ENCODE measurements at regions not wholly inside any gene's neighbourhood (a gene's known extent, or its start where the extent isn't known, plus 50 kb on each side); places are given as distances from the start of the nearest gene placed in this dataset.

- Histone ChIP-seq H3K9me3 (replicated peaks; ENCODE audit: control insufficient read depth, insufficient read depth, low read length) (no peaks in the 10 kb centered on the region), H3K27me3 (ENCODE audit: control insufficient read depth in 2 of 2, insufficient read depth in 2 of 2, low read length in 2 of 2) (no peaks in the 10 kb centered on the region), H3K36me3 (ENCODE audit: control insufficient read depth in 2 of 2, extremely low read depth in 1 of 2, insufficient read depth in 2 of 2, low read length in 2 of 2) (no peaks in the 10 kb centered on the region), H3K27ac (ENCODE audit: insufficient read depth, low read depth, low read length) (no peak overlapping the region), H3K9ac (replicated peaks; ENCODE audit: extremely low read depth, insufficient read depth, low read length) (no peak overlapping the region), H3K4me2 (ENCODE audit: insufficient read depth, low read length) (no peak overlapping the region), H2AFZ (ENCODE audit: low read depth, low read length) (no peak overlapping the region), H3K9me1 (replicated peaks; ENCODE audit: control insufficient read depth, extremely low read depth, insufficient read depth, low read length) (no peaks in the 10 kb centered on the region), H3K4me3 (replicated peaks in 1 of 3; ENCODE audit: insufficient read depth in 1 of 3, low read depth in 1 of 3, low read length in 3 of 3) (no peak overlapping the region), H3K4me1 (ENCODE audit: control insufficient read depth, extremely low read depth, insufficient read depth, low read length) (no peaks in the 10 kb centered on the region), H3K79me2 (ENCODE audit: control insufficient read depth, insufficient read depth, low read length) (no peaks in the 10 kb centered on the region), H4K20me1 (replicated peaks; ENCODE audit: control insufficient read depth, extremely low read depth, insufficient read depth, low read length) (no peaks in the 10 kb centered on the region)
- FAIRE-seq (no peak), DNase-seq (ENCODE audit: low read depth, low spot score) (no peak)
- dilution Hi-C loops (cut with MboI; ENCODE audit: extremely low pct_ligation_motif_present, low sequenced_read_pairs): no loop called here
- CTCF ChIA-PET: no interaction called here
- intact Hi-C loops (cut with micrococcal nuclease): no loop called here
- no TSS peak for BruUV-seq (replicated peaks)
- POLR2A ChIA-PET: no interaction called here
- TF ChIP-seq MAX (IDR thresholded peaks at IDR 0.05; ENCODE audit: insufficient read depth, insufficient read length) (no peak), MYC (IDR thresholded peaks at IDR 0.05; ENCODE audit: low read depth, low read length) (no peak), POLR2A (IDR thresholded peaks at IDR 0.05; ENCODE audit: low read depth, low read length) (no peak), FOS (IDR thresholded peaks at IDR 0.05; ENCODE audit: borderline replicate concordance, insufficient read depth, low read length) (no peak), GATA2 (IDR thresholded peaks at IDR 0.05; ENCODE audit: insufficient read depth, insufficient read length, low read depth, low read length) (no peak), EZH2 (IDR thresholded peaks at IDR 0.05; ENCODE audit: borderline replicate concordance, low read depth, low read length, severe bottlenecking) (no peak)
These were observed 62.4 kb upstream of the RAI2 start for GRCh38 chrX:17923546-17923945.

- ChIA-PET POLR2A (no interaction called here), CTCF (no interaction called here)
- no peak overlapping the region for H3K9ac ChIP-seq (replicated peaks; ENCODE audit: extremely low read depth, insufficient read depth, low read length)
- no peaks in the 10 kb centered on the region for H3K79me2 ChIP-seq (ENCODE audit: control insufficient read depth, insufficient read depth, low read length)
- no peaks in the 10 kb centered on the region for H4K20me1 ChIP-seq (replicated peaks; ENCODE audit: control insufficient read depth, extremely low read depth, insufficient read depth, low read length)
- no peaks in the 10 kb centered on the region for H3K9me3 ChIP-seq (replicated peaks; ENCODE audit: control insufficient read depth, insufficient read depth, low read length)
- FAIRE-seq (no peak), DNase-seq (ENCODE audit: low read depth, low spot score) (no peak)
- no peak overlapping the region for H2AFZ ChIP-seq (ENCODE audit: low read depth, low read length)
- H3K36me3 ChIP-seq (ENCODE audit: control insufficient read depth in 2 of 2, extremely low read depth in 1 of 2, insufficient read depth in 2 of 2, low read length in 2 of 2): no peaks in the 10 kb centered on the region
- no peak overlapping the region for H3K4me2 ChIP-seq (ENCODE audit: insufficient read depth, low read length)
- intact Hi-C loops (cut with micrococcal nuclease): no loop called here
- no peaks in the 10 kb centered on the region for H3K27me3 ChIP-seq (ENCODE audit: control insufficient read depth in 2 of 2, insufficient read depth in 2 of 2, low read length in 2 of 2)
- no peak overlapping the region for H3K4me3 ChIP-seq (replicated peaks in 1 of 3; ENCODE audit: insufficient read depth in 1 of 3, low read depth in 1 of 3, low read length in 3 of 3)
- H3K9me1 ChIP-seq (replicated peaks; ENCODE audit: control insufficient read depth, extremely low read depth, insufficient read depth, low read length): no peaks in the 10 kb centered on the region
- H3K27ac ChIP-seq (ENCODE audit: insufficient read depth, low read depth, low read length): no peak overlapping the region
- H3K4me1 ChIP-seq (ENCODE audit: control insufficient read depth, extremely low read depth, insufficient read depth, low read length): no peaks in the 10 kb centered on the region
- dilution Hi-C loops (cut with MboI; ENCODE audit: extremely low pct_ligation_motif_present, low sequenced_read_pairs): no loop called here
- TF ChIP-seq FOS (IDR thresholded peaks at IDR 0.05; ENCODE audit: borderline replicate concordance, insufficient read depth, low read length) (no peak), CTCF (IDR thresholded peaks at IDR 0.05; ENCODE audit: extremely low read depth in 1 of 2, insufficient read depth in 1 of 2, low read depth in 1 of 2, low read length in 2 of 2) (no peak), MAX (IDR thresholded peaks at IDR 0.05; ENCODE audit: insufficient read depth, insufficient read length) (no peak), MYC (IDR thresholded peaks at IDR 0.05; ENCODE audit: low read depth, low read length) (no peak)
- no TSS peak for BruUV-seq (replicated peaks)
These were observed 61.2 kb upstream of the RAI2 start for GRCh38 chrX:17922303-17922702.

All from endothelial cell of umbilical vein (primary cell).